ENCODE measurements at regions not wholly inside any gene's neighbourhood (a gene's known extent, or its start where the extent isn't known, plus 50 kb on each side); places are given as distances from the start of the nearest gene placed in this dataset.

GRCh38 chr10:62475551-62475950, 101.4 kb downstream of the ZNF365 start:
- no peak for TF ChIP-seq CTCF (IDR thresholded peaks at IDR 0.05)
- TF ChIP-seq EZH2 (IDR thresholded peaks at IDR 0.05; ENCODE audit: borderline replicate concordance, insufficient read depth, low read depth, low read length, poor library complexity, severe bottlenecking): no peak
